GM13977 (cell line): ENCODE measurements at regions not wholly inside any gene's neighbourhood (a gene's known extent, or its start where the extent isn't known, plus 50 kb on each side); places are given as distances from the start of the nearest gene placed in this dataset.

Experiments used
- DNase-seq: peaks from one replicate; pipeline ENCODE4 v3.0.0; 2012; ENCODE audit warnings: low spot score
- in situ Hi-C: fragments of 300-500 bp; cut with MboI; formaldehyde crosslinking; loops from one replicate; pipeline ENCODE4 v1.12.0; 2022; ENCODE audit warnings: low sequenced_read_pairs, low pct_unique_long_range_greater_than_20kb, mixed read lengths, inconsistent platforms; ENCODE audit not compliant: unreplicated experiment
- TF ChIP-seq, protein P1 (sequence below): IDR thresholded peaks from 2 replicates; pipeline ENCODE4 v1.5.1; 2012; ENCODE audit warnings: mild to moderate bottlenecking, control low read depth; ENCODE audit not compliant: insufficient read depth; ENCODE audit errors: extremely low read depth, missing control alignments

DNA sequence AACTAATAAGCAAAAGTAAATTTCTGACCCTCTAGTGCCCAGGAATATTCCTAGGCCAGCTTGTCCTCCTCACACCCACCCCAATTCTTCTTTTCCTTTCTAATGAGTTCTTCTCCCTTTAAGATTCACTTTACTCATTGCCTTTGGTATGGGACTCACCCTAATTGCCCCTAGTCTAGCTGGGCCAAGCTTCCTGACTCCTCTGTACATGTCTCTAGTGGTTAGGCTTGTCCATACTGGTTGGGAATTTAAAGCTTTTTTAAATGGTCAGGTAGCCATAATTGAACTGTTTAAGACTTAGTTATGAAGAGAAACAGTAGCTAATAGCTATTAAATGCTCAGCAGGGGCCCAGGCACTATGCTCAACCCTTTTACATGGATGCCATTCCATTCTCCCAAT is 248.2 kb downstream of the C12orf42 start:
- in situ Hi-C loops: no loop called here
- TF ChIP-seq, protein P1, sequence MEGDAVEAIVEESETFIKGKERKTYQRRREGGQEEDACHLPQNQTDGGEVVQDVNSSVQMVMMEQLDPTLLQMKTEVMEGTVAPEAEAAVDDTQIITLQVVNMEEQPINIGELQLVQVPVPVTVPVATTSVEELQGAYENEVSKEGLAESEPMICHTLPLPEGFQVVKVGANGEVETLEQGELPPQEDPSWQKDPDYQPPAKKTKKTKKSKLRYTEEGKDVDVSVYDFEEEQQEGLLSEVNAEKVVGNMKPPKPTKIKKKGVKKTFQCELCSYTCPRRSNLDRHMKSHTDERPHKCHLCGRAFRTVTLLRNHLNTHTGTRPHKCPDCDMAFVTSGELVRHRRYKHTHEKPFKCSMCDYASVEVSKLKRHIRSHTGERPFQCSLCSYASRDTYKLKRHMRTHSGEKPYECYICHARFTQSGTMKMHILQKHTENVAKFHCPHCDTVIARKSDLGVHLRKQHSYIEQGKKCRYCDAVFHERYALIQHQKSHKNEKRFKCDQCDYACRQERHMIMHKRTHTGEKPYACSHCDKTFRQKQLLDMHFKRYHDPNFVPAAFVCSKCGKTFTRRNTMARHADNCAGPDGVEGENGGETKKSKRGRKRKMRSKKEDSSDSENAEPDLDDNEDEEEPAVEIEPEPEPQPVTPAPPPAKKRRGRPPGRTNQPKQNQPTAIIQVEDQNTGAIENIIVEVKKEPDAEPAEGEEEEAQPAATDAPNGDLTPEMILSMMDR: no peak
- DNase-seq: no peak

DNA sequence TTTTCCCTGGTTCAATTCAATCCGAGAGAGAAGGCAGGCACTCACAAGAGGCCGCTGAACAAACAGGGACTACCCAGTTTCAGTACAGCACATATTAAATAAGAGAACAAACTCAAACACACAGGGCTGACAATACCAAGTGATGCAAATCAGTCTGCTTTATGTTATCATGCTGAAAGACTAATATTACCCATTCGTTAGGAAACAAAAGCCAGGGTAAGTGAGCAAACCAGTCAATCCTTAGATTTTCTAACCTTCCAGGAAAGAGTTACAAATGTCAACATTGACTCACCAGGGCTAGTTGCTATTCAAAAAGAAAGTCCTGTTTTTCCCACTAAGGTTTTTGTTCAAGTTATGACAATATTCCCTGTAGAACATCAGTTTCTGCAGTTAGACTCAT is 246.2 kb downstream of the C12orf42 start:
- TF ChIP-seq, protein P1: no peak
- DNase-seq: no peak
- in situ Hi-C loops: no loop called here

GRCh38 chr12:103250487-103250886 is 245.3 kb downstream of the C12orf42 start:
- TF ChIP-seq, protein P1: no peak
- no peak for DNase-seq
- in situ Hi-C loops: no loop called here
